ENCODE measurements at regions not wholly inside any gene's neighbourhood (a gene's known extent, or its start where the extent isn't known, plus 50 kb on each side); places are given as distances from the start of the nearest gene placed in this dataset.

DNA sequence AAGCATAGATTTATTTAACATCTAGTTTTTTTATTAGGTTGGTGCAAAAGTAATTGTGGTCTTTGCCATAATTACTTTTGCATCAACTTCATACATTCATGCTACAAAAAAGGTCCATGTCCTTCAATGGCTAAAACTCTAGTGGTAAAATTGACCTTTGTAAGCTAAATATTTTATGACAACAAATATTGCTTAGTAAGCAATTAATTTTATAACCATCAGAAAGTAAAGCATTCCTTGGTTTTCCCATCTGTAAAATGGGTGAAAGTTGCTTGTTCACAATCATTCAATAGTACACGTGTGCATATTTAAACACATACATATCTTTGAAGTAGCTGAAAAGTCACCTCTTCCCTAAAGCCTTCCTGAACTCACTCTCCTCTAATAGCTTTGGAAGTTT lies 789.6 kb downstream of the CDH8 start:
- H3K4me1 ChIP-seq = no peaks in the 10 kb centered on the region
- ChIA-PET CTCF (no interaction called here), POLR2A (no interaction called here)
- FAIRE-seq (no peak), ATAC-seq (no peak), DNase-seq (ENCODE audit: low read depth in 1 of 2, low spot score in 1 of 2) (no peak)
- H3K27ac ChIP-seq = no peak overlapping the region
- H3K9me3 ChIP-seq = no peaks in the 10 kb centered on the region
- no peak overlapping the region for H3K4me2 ChIP-seq
- TF ChIP-seq MAFK (IDR thresholded peaks at IDR 0.05; ENCODE audit: partially characterized antibody) (peak; percentile 94), ZNF302 (CRISPR knock-in tag; IDR thresholded peaks at IDR 0.05) (no peak)
- WGBS (ENCODE audit: missing lambda C conversion rate) = 9% methylated on average over 1 of the region's 1 CpG
- H3K4me3 ChIP-seq = no peak overlapping the region

- no peak for DNase-seq (ENCODE audit: low read depth in 1 of 2, low spot score in 1 of 2)
- ChIA-PET CTCF (no interaction called here), POLR2A (no interaction called here)
- no peak for FAIRE-seq
- no peak overlapping the region for H3K27ac ChIP-seq
- H3K4me1 ChIP-seq = no peaks in the 10 kb centered on the region
- no peaks in the 10 kb centered on the region for H3K9me3 ChIP-seq
- WGBS (ENCODE audit: missing lambda C conversion rate) = 19% methylated on average over 3 of the region's 5 CpGs
- TF ChIP-seq ZFP36 (IDR thresholded peaks at IDR 0.05; ENCODE audit: borderline replicate concordance, partially characterized antibody) = no peak
- TF ChIP-seq TP53 (CRISPR knock-in tag; IDR thresholded peaks at IDR 0.05) = no peak
- no peak overlapping the region for H3K4me2 ChIP-seq
- no peak overlapping the region for H3K4me3 ChIP-seq
- ATAC-seq = no peak
These were observed 792.3 kb downstream of the CDH8 start for GRCh38 chr16:61243954-61244353.

GRCh38 chr16:61237884-61238485 lies 798.3 kb downstream of the CDH8 start:
- Histone ChIP-seq H3K27ac (no peak overlapping the region), H3K4me3 (no peak overlapping the region), H3K4me2 (no peak overlapping the region), H3K4me1 (no peaks in the 10 kb centered on the region), H3K9me3 (no peaks in the 10 kb centered on the region)
- ChIA-PET POLR2A (no interaction called here), CTCF (no interaction called here)
- 8% methylated on average over 9 of the region's 9 CpGs for WGBS (ENCODE audit: missing lambda C conversion rate)
- DNase-seq (ENCODE audit: low read depth in 1 of 2, low spot score in 1 of 2) = no peak
- ATAC-seq = no peak
- no peak for TF ChIP-seq HDAC2 (IDR thresholded peaks at IDR 0.05)
- no peak for FAIRE-seq

- ATAC-seq (no peak), FAIRE-seq (no peak), DNase-seq (ENCODE audit: low read depth in 1 of 2, low spot score in 1 of 2) (no peak)
- ChIA-PET POLR2A (no interaction called here), CTCF (no interaction called here)
- Histone ChIP-seq H3K4me2 (no peak overlapping the region), H3K27ac (no peak overlapping the region), H3K4me3 (no peak overlapping the region), H3K4me1 (no peaks in the 10 kb centered on the region), H3K9me3 (no peaks in the 10 kb centered on the region)
- TF ChIP-seq, protein P1, sequence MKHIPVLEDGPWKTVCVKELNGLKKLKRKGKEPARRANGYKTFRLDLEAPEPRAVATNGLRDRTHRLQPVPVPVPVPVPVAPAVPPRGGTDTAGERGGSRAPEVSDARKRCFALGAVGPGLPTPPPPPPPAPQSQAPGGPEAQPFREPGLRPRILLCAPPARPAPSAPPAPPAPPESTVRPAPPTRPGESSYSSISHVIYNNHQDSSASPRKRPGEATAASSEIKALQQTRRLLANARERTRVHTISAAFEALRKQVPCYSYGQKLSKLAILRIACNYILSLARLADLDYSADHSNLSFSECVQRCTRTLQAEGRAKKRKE (CRISPR knock-in tag; IDR thresholded peaks at IDR 0.05; ENCODE audit: low read depth) = no peak
- TF ChIP-seq ZFP36 (IDR thresholded peaks at IDR 0.05; ENCODE audit: borderline replicate concordance, partially characterized antibody) (no peak), PHF8 (IDR thresholded peaks at IDR 0.05; ENCODE audit: borderline replicate concordance, low read depth) (no peak), EP300 (IDR thresholded peaks at IDR 0.05) (no peak), KDM5A (IDR thresholded peaks at IDR 0.05) (no peak), JUN (IDR thresholded peaks at IDR 0.05) (no peak), KDM1A (IDR thresholded peaks at IDR 0.05; ENCODE audit: low read depth) (no peak), POLR2AphosphoS2 (conservative IDR thresholded peaks at IDR 0.05; ENCODE audit: low read length) (no peak), HES2 (IDR thresholded peaks at IDR 0.05) (no peak), TFCP2L1 (CRISPR knock-in tag; IDR thresholded peaks at IDR 0.05) (no peak), HOXA7 (CRISPR knock-in tag; IDR thresholded peaks at IDR 0.05) (no peak), HOXB13 (CRISPR knock-in tag; IDR thresholded peaks at IDR 0.05; ENCODE audit: low read depth) (no peak), FOXS1 (CRISPR knock-in tag; IDR thresholded peaks at IDR 0.05) (no peak), CHD4 (IDR thresholded peaks at IDR 0.05; ENCODE audit: borderline replicate concordance) (no peak), EHF (CRISPR knock-in tag; IDR thresholded peaks at IDR 0.05) (no peak), HDAC2 (IDR thresholded peaks at IDR 0.05) (no peak), CBX2 (IDR thresholded peaks at IDR 0.05; ENCODE audit: borderline replicate concordance, low read depth) (no peak), SREBF2 (IDR thresholded peaks at IDR 0.05) (no peak), RCOR1 (IDR thresholded peaks at IDR 0.05; ENCODE audit: low read depth, low read length) (no peak), EHMT2 (IDR thresholded peaks at IDR 0.05; ENCODE audit: low read depth) (no peak)
- WGBS (ENCODE audit: missing lambda C conversion rate) = 21% methylated on average over 3 of the region's 3 CpGs
These were observed 802.5 kb downstream of the CDH8 start for GRCh38 chr16:61233713-61234112.
